ENCODE measurements at regions not wholly inside any gene's neighbourhood (a gene's known extent, or its start where the extent isn't known, plus 50 kb on each side); places are given as distances from the start of the nearest gene placed in this dataset.

DNA sequence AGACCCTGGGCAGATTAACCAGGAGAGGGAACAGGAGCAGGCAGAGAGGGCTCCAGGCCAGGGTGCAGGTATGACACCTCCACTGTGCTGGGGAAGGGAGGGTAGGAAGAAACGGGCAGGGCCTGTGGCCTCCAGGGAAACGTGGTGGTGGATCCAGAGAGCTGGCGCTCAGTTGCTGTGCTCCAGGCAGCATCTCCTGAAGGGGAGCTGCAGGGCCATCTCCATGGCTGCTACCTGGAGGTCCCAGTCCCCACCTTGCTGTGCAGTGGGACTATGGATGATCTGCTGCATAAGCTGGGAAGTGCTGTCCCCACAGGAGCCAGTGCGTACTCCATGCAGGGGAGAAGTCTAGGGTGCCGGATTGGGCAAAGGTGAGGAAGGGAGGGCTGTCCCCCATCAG, 125.9 kb upstream of the RUNX3 start:
- DNase-seq = no peak

GRCh38 chr1:25055324-25055780, 125.3 kb upstream of the RUNX3 start:
- DNase-seq = no peak

GRCh38 chr1:25054526-25055323, 124.6 kb upstream of the RUNX3 start:
- no peak for DNase-seq

- no peak for DNase-seq
Measured at GRCh38 chr1:25053576-25054250, 123.6 kb upstream of the RUNX3 start.

DNA sequence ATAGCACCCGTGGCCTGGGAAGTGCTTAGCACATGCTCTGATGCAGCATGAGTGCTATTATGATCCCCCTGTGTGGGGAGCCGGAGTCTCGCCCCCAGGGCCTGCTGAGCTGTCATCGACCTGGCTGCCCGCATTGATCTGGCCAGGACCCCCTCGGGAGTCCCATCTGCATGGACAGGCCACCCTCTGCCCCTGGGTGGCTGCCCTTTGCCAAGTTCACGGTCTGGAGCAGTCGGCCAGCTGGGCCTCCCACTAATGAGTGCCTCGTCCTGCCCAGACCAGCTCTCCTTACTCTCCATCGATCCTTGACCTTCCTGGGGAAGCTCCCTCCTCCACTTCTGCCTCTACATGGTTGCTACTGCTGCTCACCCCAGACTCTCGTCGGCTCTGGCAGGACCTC, 121.8 kb upstream of the RUNX3 start:
- no peak for DNase-seq

DNA sequence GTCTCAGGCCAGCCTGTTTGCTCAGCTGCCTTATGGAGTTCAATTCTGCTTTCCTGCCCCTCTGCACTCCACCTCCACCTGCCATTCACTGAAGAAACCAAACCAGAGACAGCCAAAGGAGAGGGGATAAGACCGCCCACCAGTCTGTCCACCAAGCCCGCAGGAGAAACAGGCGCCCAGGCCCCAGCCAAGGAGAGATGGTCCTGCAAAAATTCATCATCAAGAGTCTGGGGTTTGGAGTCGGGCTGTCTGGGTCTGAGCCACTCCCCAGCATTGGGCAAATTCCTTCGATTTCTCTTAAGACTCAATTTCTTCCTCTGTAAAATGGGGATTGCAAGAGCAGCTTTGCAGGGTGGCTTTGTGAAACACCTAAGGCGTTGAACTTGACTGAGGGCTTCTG, 121.4 kb upstream of the RUNX3 start:
- DNase-seq = no peak

GRCh38 chr1:25050165-25050564, 120.1 kb upstream of the RUNX3 start:
- no peak for DNase-seq

DNA sequence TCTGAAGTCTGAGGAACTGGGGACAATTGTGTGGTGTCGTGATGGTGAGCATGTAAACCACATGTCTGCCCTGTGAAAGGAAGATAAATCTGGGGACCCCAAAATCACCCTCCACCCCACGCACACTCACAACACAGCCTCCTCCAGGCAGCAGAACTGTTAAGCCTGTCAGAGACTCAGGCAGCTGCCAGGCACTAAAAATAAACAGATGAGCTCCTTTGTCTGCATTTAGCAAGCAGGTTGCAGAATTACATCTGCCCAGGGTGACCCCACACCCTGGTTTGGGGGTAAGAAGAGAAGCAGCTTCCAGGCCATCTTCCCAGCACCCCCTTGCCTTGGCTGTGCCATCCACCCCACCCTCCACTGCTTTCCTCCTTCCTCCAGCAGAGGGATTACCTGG, 119.1 kb upstream of the RUNX3 start:
- no peak for DNase-seq

GRCh38 chr1:25048728-25049127, 118.7 kb upstream of the RUNX3 start:
- no peak for DNase-seq

DNA sequence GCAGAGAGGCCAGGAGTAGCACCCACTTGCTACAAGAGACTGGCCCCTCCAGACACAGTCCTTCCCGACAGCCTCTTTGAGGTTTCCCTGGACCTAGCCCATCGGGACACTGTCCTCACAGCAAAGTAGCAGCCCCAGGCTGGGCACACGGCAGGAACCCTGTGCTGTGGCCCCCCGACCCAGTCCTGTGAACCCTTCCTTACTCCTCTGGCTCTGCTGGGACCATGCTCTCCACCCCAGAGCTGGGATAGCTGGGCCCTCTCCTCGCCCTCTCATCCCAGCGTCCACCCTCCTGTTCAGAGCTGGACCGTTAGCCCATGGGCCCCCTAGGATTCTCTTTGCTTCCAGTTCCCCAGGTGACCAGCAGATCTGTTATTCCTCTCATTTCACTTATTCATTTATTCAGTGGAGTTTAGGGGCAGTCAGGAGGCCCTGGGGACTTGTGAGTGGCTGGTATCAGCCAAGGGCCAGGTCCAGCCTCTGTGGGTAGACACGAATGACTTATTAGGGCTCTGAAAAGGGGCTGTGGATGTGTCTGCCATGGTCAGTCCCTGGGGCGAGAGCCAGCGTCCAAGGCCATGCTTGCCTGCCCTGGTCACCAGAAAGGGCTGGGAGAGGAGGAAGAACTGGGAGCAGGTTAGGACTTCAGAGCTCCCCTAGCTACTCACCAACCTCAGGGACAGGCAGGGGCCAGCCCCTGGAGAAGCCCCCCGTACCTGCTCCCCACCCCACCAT, 117.6 kb upstream of the RUNX3 start:
- DNase-seq = no peak

- no peak for DNase-seq
Measured at GRCh38 chr1:25046194-25046532, 116.1 kb upstream of the RUNX3 start.

- DNase-seq = no peak
Measured at GRCh38 chr1:25045480-25046193, 115.6 kb upstream of the RUNX3 start.

DNA sequence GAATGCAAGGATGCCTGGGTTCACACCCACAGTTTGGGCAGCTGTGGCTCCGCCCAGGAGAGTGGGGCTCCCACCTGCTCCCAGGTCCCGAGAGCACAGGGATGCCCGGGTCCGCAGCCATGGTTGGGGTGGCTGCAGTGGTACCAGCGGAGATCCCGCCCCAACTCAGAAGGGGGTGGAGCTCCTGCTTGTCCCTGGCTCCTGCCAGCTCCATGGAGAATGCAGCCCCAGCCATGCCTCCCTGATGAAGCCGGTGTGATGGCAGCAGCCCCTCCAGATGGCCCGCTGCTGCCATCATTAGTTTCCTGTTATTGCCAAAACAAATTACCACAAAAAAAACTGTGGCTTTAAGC, 113.1 kb upstream of the RUNX3 start:
- DNase-seq = no peak

DNA sequence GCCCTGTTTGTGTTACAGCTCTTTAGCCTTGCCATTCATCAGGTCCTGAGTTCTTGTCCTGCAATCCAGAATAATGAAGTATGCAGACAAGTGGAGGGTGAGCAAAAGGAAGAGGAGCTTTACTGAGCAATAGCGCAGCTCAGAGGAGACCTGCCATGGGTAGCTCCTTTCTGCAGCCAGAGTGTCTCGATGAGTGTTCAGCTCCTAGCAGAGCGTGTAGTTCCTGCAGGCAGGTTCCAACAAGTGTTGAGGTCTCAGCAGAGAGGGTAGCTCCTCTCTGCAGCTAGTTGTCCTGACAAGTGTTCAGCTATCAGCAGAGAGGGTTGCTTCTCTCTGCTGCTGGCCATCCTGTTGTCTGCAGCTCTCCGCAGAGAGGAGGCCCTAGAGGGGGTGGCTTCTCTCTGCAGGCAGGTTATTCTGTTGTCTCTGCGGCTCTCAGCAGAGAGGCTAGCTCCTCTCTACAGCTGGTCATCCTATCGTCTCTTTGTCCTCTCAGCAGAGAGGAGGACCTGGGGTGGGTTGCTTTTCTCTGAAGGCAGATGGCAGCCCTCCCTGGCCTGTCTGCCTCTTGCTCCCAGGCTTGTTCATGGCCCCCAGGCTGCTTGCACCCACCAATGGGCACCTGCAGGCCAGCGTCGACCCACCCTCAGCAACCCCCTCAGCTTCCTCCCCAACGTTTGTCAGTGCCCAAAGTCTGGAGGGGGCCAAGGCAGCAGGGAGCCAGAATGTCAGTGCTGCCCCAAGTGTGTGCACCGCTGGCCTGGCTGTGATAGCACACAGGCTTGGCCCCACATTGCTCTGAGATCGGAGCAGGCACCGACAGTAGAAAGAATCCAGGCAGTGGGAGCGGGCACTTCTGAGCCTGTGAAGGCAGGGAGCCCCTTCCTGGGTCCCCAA, 112.5 kb upstream of the RUNX3 start:
- DNase-seq = no peak

GRCh38 chr1:25041916-25042315, 111.8 kb upstream of the RUNX3 start:
- no peak for DNase-seq

GRCh38 chr1:25040122-25040685, 110.1 kb upstream of the RUNX3 start:
- DNase-seq = no peak

GRCh38 chr1:25039229-25039628, 109.2 kb upstream of the RUNX3 start:
- DNase-seq = no peak

DNA sequence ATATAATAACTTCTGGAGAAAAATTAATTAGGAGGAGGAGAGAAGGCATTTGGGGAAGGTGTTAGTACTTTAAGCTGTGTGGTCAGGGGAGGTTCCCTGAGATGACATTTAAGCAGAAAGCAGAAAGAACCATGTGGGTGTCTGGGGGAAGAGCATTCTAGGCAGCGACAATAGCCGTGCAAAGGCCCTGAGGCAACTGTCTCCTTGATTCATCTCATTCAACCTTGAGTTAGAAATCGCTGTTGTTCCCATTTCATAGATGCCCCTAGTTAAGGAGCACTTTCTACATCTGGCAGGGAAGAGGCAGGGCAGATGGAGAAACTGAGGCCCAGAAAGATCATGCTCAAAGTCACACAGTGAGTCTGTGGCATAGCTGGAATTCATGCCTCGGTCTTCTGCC, 108.6 kb upstream of the RUNX3 start:
- DNase-seq = no peak

GRCh38 chr1:25037174-25038074, 107.3 kb upstream of the RUNX3 start:
- DNase-seq = no peak

GRCh38 chr1:25036117-25036546, 106.1 kb upstream of the RUNX3 start:
- DNase-seq = no peak
